OCI-LY7 (cell line): ENCODE measurements at regions not wholly inside any gene's neighbourhood (a gene's known extent, or its start where the extent isn't known, plus 50 kb on each side); places are given as distances from the start of the nearest gene placed in this dataset.

Experiments used
- BruUV-seq: library from RNA; stranded (reverse); fragments of 400-500 nt; replicated peaks from 2 replicates; lab custom pipeline; 2021; lab: Mats Ljungman, UMichigan
- CTCF ChIA-PET: fragments of 300-600 bp; sonication (Branson Sonifier 250); formaldehyde crosslinking; loops from one replicate; lab custom pipeline; 2022; ENCODE audit warnings: antibody characterized with exemption; ENCODE audit not compliant: unreplicated experiment; lab: Charles Lee
- POLR2A ChIA-PET: fragments of 300-600 bp; sonication (Branson Sonifier 250); formaldehyde crosslinking; loops from one replicate; lab custom pipeline; 2022; ENCODE audit warnings: antibody characterized with exemption; lab: Charles Lee
- DNase-seq: peaks from one replicate; pipeline ENCODE4 v3.0.0-alpha.2; 2015; ENCODE audit warnings: low spot score
- H2AFZ ChIP-seq: fragments of 200-600 bp; sonication (generic), shearing (Covaris generic); 2 replicates; pipeline ENCODE4 v1.6.1; 2014; ENCODE audit warnings: mild to moderate bottlenecking, antibody characterized with exemption, low read length, moderate library complexity
- H3K27ac ChIP-seq: fragments of 200-600 bp; sonication (generic); 2 replicates; pipeline ENCODE4 v1.5.1; 2014; ENCODE audit warnings: mixed run types, low read depth, mild to moderate bottlenecking, moderate library complexity, low read length, inconsistent platforms; ENCODE audit not compliant: poor library complexity, severe bottlenecking
- H3K36me3 ChIP-seq: fragments of 200-600 bp; sonication (generic); 2 replicates; pipeline ENCODE4 v1.6.1; 2014; ENCODE audit warnings: mild to moderate bottlenecking, antibody characterized with exemption, low read length, moderate library complexity, mixed read lengths; ENCODE audit not compliant: insufficient read depth
- H3K4me1 ChIP-seq: fragments of 200-600 bp; sonication (generic); 2 replicates; pipeline ENCODE4 v1.5.1; 2014; ENCODE audit warnings: mild to moderate bottlenecking, low read length; ENCODE audit not compliant: insufficient read depth, poor library complexity, severe bottlenecking
- H3K4me2 ChIP-seq: fragments of 200-600 bp; sonication (generic); 2 replicates; pipeline ENCODE4 v1.6.1; 2014; ENCODE audit warnings: mild to moderate bottlenecking, low read length
- H3K4me3 ChIP-seq: fragments of 200-600 bp; sonication (generic); 2 replicates; pipeline ENCODE4 v1.5.1; 2014; ENCODE audit warnings: mild to moderate bottlenecking, low read depth, low read length; ENCODE audit not compliant: poor library complexity, severe bottlenecking
- H3K79me2 ChIP-seq: fragments of 200-600 bp; sonication (generic); 2 replicates; pipeline ENCODE4 v1.6.1; 2016; ENCODE audit warnings: low read depth, mild to moderate bottlenecking, low read length, moderate library complexity, mixed read lengths; ENCODE audit not compliant: insufficient read depth
- H3K9me2 ChIP-seq: fragments of 200-600 bp; sonication (generic); 2 replicates; pipeline ENCODE4 v1.6.1; 2016; ENCODE audit warnings: mild to moderate bottlenecking, low read length, mixed read lengths; ENCODE audit not compliant: insufficient read depth
- H3K9me3 ChIP-seq: fragments of 200-600 bp; sonication (generic); 2 replicates; pipeline ENCODE4 v1.6.1; 2014; ENCODE audit warnings: mild to moderate bottlenecking, mixed run types, low read length, mixed read lengths
- H4K20me1 ChIP-seq: fragments of 200-600 bp; sonication (generic); 2 replicates; pipeline ENCODE4 v1.6.1; 2014; ENCODE audit warnings: mild to moderate bottlenecking, antibody characterized with exemption, low read length, moderate library complexity, mixed read lengths; ENCODE audit not compliant: insufficient read depth
- EZH2phosphoT487 ChIP-seq: fragments of 200-600 bp; sonication (generic); IDR thresholded peaks from 2 replicates; pipeline ENCODE4 v1.6.1; 2018; ENCODE audit warnings: low read depth, borderline replicate concordance, mild to moderate bottlenecking, mixed run types, antibody characterized with exemption, low read length, moderate library complexity, mixed read lengths
- intact Hi-C: fragments of 100-400 bp; cut with micrococcal nuclease; formaldehyde crosslinking; loops from one replicate; pipeline ENCODE4 v1.10.0; 2022; ENCODE audit not compliant: unreplicated experiment
- TF ChIP-seq, protein P1 (sequence below): fragments of 200-600 bp; sonication (generic); conservative IDR thresholded peaks from 2 replicates; pipeline ENCODE4 v1.5.1; 2014; ENCODE audit warnings: mild to moderate bottlenecking, antibody characterized with exemption, low read length, moderate library complexity, mixed read lengths

DNA sequence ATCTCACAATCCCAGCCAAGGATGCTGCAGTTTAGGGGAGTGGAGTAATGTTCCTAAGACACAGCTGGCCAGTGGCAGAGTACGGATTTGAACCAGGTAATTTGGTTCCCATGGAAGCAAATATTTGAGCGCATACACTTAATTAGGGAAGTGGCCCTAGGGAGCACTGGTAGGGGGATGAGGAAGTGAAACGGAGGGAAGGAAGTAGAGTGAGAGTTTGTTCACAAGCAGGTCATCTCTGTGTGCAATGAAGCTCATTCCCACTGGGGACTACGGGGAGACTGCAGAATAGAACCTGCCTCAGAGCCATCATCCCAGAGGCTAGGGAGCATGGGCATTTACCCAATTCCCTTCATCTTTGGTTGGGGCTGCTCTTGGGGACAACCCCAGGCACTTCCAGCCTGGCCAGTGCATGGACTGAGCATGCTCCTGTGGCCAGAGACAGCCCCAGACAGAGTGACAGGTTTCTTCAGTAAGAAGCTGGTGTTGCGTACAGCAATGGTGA is 317.2 kb upstream of the PROK2 start:
- H3K4me2 ChIP-seq, result peak overlapping the region; percentile 81
- H3K79me2 ChIP-seq, result no peaks in the 10 kb centered on the region
- H3K27ac ChIP-seq, result no peak overlapping the region
- H2AFZ ChIP-seq, result no peak overlapping the region
- peaks cover 62% of the 10 kb centered on the region for H3K4me1 ChIP-seq
- ChIA-PET POLR2A (interaction anchor here (0.7 to 3.9 kb wide), 15 partner anchors 10 to 129 kb away, joined by 3 to 40 read pairs (median 6); no protein-coding TSS in a partner anchor), CTCF (interaction anchor here (0.9 to 2.1 kb wide), 6 partner anchors 9 to 63 kb away, joined by 3 to 8 read pairs (median 4); no protein-coding TSS in a partner anchor)
- peak overlapping the region; percentile 62 for H3K4me3 ChIP-seq
- H3K9me2 ChIP-seq, result no peaks in the 10 kb centered on the region
- no peaks in the 10 kb centered on the region for H3K36me3 ChIP-seq
- intact Hi-C loops, result loop anchor here (5.0 to 10.0 kb wide), 3 partner anchors 163 to 557 kb away; partner anchors contain the start of gene RYBP
- H4K20me1 ChIP-seq, result no peaks in the 10 kb centered on the region
- TF ChIP-seq EZH2phosphoT487, result no peak
- TF ChIP-seq, protein P1, sequence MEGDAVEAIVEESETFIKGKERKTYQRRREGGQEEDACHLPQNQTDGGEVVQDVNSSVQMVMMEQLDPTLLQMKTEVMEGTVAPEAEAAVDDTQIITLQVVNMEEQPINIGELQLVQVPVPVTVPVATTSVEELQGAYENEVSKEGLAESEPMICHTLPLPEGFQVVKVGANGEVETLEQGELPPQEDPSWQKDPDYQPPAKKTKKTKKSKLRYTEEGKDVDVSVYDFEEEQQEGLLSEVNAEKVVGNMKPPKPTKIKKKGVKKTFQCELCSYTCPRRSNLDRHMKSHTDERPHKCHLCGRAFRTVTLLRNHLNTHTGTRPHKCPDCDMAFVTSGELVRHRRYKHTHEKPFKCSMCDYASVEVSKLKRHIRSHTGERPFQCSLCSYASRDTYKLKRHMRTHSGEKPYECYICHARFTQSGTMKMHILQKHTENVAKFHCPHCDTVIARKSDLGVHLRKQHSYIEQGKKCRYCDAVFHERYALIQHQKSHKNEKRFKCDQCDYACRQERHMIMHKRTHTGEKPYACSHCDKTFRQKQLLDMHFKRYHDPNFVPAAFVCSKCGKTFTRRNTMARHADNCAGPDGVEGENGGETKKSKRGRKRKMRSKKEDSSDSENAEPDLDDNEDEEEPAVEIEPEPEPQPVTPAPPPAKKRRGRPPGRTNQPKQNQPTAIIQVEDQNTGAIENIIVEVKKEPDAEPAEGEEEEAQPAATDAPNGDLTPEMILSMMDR, result no peak
- no peaks in the 10 kb centered on the region for H3K9me3 ChIP-seq
- DNase-seq, result peak; percentile 80
- BruUV-seq, result no TSS peak

- Histone ChIP-seq H3K27ac (peak overlapping the region; percentile 43), H3K4me3 (peak overlapping the region; percentile 62), H3K9me3 (no peaks in the 10 kb centered on the region), H3K4me1 (peaks cover 68% of the 10 kb centered on the region), H3K36me3 (no peaks in the 10 kb centered on the region), H2AFZ (no peak overlapping the region), H3K79me2 (no peaks in the 10 kb centered on the region), H3K4me2 (peak overlapping the region; percentile 81), H4K20me1 (no peaks in the 10 kb centered on the region), H3K9me2 (no peaks in the 10 kb centered on the region)
- POLR2A ChIA-PET, result interaction anchor here (0.7 to 3.9 kb wide), 16 partner anchors 10 to 139 kb away, joined by 3 to 40 read pairs (median 6); no protein-coding TSS in a partner anchor
- no peak for DNase-seq
- TF ChIP-seq, protein P1, result no peak
- TF ChIP-seq EZH2phosphoT487, result no peak
- intact Hi-C loops, result loop anchor here (1.0 to 10.0 kb wide), 4 partner anchors 63 to 557 kb away; partner anchors contain the start of gene RYBP
- BruUV-seq, result no TSS peak
- CTCF ChIA-PET, result interaction anchor here (0.6 to 2.1 kb wide), 6 partner anchors 8 to 468 kb away, joined by 3 to 8 read pairs (median 4); no protein-coding TSS in a partner anchor
Measured at GRCh38 chr3:72101494-72101893, 316.5 kb upstream of the PROK2 start.
